ENCODE measurements at regions not wholly inside any gene's neighbourhood (a gene's known extent, or its start where the extent isn't known, plus 50 kb on each side); places are given as distances from the start of the nearest gene placed in this dataset.
"Not testable (repeated sequence)": the region's sequence is repeated elsewhere in the genome, so short reads cannot be mapped to it uniquely, and the experiment has no call there.

DNA sequence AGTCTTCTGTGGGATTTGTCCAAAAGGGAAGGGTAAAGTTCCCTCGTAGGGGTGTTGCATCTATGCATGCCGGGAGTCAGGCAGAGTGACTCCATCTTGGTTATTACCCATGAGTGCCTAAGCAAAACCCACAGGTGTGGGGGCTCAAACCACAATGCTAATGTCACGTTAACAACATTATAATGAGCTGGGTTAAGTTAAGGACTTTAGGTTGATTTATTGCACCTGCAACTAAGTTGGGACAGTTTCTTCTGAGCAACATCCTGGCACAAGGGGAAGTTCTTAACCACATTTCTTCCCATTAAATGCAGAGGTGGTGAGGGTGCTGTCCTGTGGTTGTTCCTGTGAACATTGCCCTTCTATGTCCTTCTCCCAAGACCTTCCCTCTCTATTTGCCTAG, 1596.8 kb upstream of the SLC39A10 start:
- Histone ChIP-seq H3K4me1 (no peaks in the 10 kb centered on the region), H3K9me3 (peaks cover 0 to 6% (median 0%) of the 10 kb centered on the region in 4 donors), H3K4me3 (no peak overlapping the region), H3K27me3 (no peaks in the 10 kb centered on the region), H3K27ac (no peak overlapping the region), H3K36me3 (no peaks in the 10 kb centered on the region)
- WGBS, 5 donors, result 49 to 88% (median 67%) methylated on average over 3 of the region's 3 CpGs
- no peak for DNase-seq
- TF ChIP-seq, protein P1, sequence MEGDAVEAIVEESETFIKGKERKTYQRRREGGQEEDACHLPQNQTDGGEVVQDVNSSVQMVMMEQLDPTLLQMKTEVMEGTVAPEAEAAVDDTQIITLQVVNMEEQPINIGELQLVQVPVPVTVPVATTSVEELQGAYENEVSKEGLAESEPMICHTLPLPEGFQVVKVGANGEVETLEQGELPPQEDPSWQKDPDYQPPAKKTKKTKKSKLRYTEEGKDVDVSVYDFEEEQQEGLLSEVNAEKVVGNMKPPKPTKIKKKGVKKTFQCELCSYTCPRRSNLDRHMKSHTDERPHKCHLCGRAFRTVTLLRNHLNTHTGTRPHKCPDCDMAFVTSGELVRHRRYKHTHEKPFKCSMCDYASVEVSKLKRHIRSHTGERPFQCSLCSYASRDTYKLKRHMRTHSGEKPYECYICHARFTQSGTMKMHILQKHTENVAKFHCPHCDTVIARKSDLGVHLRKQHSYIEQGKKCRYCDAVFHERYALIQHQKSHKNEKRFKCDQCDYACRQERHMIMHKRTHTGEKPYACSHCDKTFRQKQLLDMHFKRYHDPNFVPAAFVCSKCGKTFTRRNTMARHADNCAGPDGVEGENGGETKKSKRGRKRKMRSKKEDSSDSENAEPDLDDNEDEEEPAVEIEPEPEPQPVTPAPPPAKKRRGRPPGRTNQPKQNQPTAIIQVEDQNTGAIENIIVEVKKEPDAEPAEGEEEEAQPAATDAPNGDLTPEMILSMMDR (IDR thresholded peaks at IDR 0.05), result no peak
- TF ChIP-seq EP300 (IDR thresholded peaks at IDR 0.05) (no peak), POLR2AphosphoS5 (IDR thresholded peaks at IDR 0.05) (no peak), POLR2A (IDR thresholded peaks at IDR 0.05) (no peak)
- intact Hi-C loops (cut with DNase I; ENCODE audit: low total_unique reads), result no loop called here

DNA sequence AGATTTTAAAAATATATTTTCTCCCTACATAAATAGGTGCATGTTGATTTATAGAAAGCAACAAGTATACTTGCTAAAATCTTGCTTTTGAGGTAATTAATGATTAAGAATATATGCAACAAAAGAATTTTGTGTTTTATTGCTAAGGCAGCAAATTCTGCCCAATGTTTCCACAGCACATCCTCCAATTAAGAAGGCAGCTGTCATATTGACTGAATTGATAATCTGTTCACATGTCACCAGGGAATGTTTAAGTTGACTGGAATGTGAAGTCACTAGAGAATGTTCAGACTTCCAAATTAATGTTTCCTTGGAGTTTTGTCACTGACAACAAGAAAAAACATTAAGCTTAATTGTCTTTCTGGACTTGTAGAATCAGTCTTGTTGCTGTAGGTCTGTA, 1602.7 kb upstream of the SLC39A10 start:
- Histone ChIP-seq H3K4me3 (no peak overlapping the region), H3K4me1 (no peaks in the 10 kb centered on the region), H3K27me3 (no peaks in the 10 kb centered on the region), H3K36me3 (no peaks in the 10 kb centered on the region), H3K27ac (no peak overlapping the region), H3K9me3 (peaks cover 0 to 4% (median 0%) of the 10 kb centered on the region in 4 donors)
- no peak for DNase-seq
- TF ChIP-seq POLR2A (IDR thresholded peaks at IDR 0.05), result no peak
- TF ChIP-seq EP300 (IDR thresholded peaks at IDR 0.05), result no peak
- no peak for TF ChIP-seq POLR2AphosphoS5 (IDR thresholded peaks at IDR 0.05)
- TF ChIP-seq, protein P1 (IDR thresholded peaks at IDR 0.05), result no peak
- intact Hi-C loops (cut with DNase I; ENCODE audit: low total_unique reads), result no loop called here

GRCh38 chr2:194044321-194044720, 1612.7 kb upstream of the SLC39A10 start:
- no peak for TF ChIP-seq POLR2AphosphoS5 (IDR thresholded peaks at IDR 0.05)
- TF ChIP-seq EP300 (IDR thresholded peaks at IDR 0.05), result no peak
- TF ChIP-seq, protein P1 (IDR thresholded peaks at IDR 0.05), result no peak
- no peak for TF ChIP-seq POLR2A (IDR thresholded peaks at IDR 0.05)
- intact Hi-C loops (cut with DNase I; ENCODE audit: low total_unique reads), result no loop called here

DNA sequence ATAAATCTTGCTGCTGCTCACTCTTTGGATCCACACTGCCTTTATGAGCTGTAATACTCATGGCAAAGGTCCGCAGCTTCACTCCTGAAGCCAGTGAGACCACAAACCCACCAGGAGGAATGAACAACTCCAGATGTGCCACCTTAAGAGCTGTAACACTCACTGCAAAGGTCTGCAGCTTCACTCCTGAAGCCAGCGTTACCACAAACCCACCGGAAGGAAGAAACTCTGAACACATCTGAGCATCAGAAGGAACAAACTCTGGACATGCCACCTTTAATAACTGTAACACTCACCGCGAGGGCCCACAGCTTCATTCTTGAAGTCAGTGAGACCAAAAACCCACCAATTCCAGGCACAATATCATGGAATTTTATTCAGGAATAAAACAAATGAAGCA, 1635.9 kb upstream of the SLC39A10 start:
- H3K36me3 ChIP-seq; H3K27ac ChIP-seq; H3K27me3 ChIP-seq; H3K4me1 ChIP-seq; DNase-seq; H3K4me3 ChIP-seq; intact Hi-C loops (cut with DNase I; ENCODE audit: low total_unique reads): not testable (repeated sequence)
- WGBS, 5 donors, result 85 to 97% (median 92%) methylated on average over 5 of the region's 5 CpGs
- H3K9me3 ChIP-seq, result peaks cover 0 to 36% (median 11%) of the 10 kb centered on the region in 4 donors

More at GRCh38 chr2:194044321-194044720, 1612.7 kb upstream of the SLC39A10 start:
- H3K9me3 ChIP-seq, result peaks cover 0 to 4% (median 0%) of the 10 kb centered on the region in 4 donors
- no peak for DNase-seq
- H3K4me3 ChIP-seq, result no peak overlapping the region
- H3K4me1 ChIP-seq, result no peaks in the 10 kb centered on the region
- no peaks in the 10 kb centered on the region for H3K36me3 ChIP-seq
- H3K27ac ChIP-seq, result no peak overlapping the region
- no peaks in the 10 kb centered on the region for H3K27me3 ChIP-seq
- 75 to 100% (median 80%) methylated on average over 1 of the region's 1 CpG for WGBS, 5 donors

DNA sequence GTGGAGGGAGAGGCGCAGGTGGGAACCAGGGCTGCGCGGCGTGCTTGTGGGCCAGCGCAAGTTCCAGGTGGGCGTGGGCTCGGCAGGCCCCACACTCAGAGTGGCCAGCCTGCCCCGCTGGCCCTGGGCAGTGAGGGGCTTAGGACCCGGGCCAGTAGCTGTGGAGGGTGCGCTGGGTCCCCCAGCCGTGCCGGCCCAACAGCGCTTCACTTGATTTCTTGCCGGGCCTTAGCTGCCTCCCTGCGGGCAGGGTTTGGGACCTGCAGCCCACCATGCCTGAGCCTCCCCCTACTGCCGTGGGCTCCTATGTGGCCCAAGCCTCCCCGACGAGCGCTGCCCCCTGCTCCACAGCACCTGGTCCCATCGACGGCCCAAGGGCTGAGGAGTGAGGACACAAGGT, 1636.9 kb upstream of the SLC39A10 start:
- H3K27ac ChIP-seq, result no peak overlapping the region
- intact Hi-C loops (cut with DNase I; ENCODE audit: low total_unique reads), result no loop called here
- H3K4me1 ChIP-seq, result no peaks in the 10 kb centered on the region
- no peak overlapping the region for H3K4me3 ChIP-seq
- H3K36me3 ChIP-seq, result no peaks in the 10 kb centered on the region
- WGBS, 5 donors, result 94 to 100% (median 95%) methylated on average over 2 to 21 of the region's 21 CpGs
- no peak for TF ChIP-seq EP300 (IDR thresholded peaks at IDR 0.05)
- no peak for TF ChIP-seq POLR2AphosphoS5 (IDR thresholded peaks at IDR 0.05)
- TF ChIP-seq, protein P1 (IDR thresholded peaks at IDR 0.05), result no peak
- TF ChIP-seq POLR2A (IDR thresholded peaks at IDR 0.05), result no peak
- H3K27me3 ChIP-seq, result no peaks in the 10 kb centered on the region
- peaks cover 0 to 36% (median 11%) of the 10 kb centered on the region in 4 donors for H3K9me3 ChIP-seq
- no peak for DNase-seq

All from stomach (tissue), 8 donors.